ENCODE measurements at regions not wholly inside any gene's neighbourhood (a gene's known extent, or its start where the extent isn't known, plus 50 kb on each side); places are given as distances from the start of the nearest gene placed in this dataset.
"Not testable (repeated sequence)": the region's sequence is repeated elsewhere in the genome, so short reads cannot be mapped to it uniquely, and the experiment has no call there.

DNA sequence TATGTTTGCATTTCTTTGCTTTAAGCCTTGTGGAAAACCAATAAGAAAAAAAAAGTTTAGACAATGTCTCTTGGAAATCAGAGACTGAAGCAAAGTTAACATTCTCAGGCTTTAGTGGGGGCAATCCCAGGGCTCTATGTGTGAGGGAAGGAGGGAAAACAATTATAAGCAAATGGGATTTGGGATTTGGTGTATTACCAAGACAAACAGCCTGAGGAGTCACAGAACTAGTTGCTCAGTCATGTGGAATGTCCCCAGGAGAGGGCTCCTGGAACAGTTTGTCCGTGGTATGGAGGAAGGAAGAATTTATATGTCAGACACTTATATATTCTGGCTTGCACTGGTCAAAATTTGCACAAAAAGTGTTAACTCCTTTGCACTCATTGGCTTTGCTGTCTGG is 562.9 kb upstream of the TPK1 start:
- no peaks in the 10 kb centered on the region for H3K36me3 ChIP-seq
- no peak overlapping the region for H3K4me3 ChIP-seq (ENCODE audit: low read depth, low read length)
- TF ChIP-seq, protein P1, sequence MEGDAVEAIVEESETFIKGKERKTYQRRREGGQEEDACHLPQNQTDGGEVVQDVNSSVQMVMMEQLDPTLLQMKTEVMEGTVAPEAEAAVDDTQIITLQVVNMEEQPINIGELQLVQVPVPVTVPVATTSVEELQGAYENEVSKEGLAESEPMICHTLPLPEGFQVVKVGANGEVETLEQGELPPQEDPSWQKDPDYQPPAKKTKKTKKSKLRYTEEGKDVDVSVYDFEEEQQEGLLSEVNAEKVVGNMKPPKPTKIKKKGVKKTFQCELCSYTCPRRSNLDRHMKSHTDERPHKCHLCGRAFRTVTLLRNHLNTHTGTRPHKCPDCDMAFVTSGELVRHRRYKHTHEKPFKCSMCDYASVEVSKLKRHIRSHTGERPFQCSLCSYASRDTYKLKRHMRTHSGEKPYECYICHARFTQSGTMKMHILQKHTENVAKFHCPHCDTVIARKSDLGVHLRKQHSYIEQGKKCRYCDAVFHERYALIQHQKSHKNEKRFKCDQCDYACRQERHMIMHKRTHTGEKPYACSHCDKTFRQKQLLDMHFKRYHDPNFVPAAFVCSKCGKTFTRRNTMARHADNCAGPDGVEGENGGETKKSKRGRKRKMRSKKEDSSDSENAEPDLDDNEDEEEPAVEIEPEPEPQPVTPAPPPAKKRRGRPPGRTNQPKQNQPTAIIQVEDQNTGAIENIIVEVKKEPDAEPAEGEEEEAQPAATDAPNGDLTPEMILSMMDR (IDR thresholded peaks at IDR 0.05; ENCODE audit: low read depth, low read length), result no peak
- no peaks in the 10 kb centered on the region for H3K9me3 ChIP-seq (ENCODE audit: severe bottlenecking)
- H3K27me3 ChIP-seq (ENCODE audit: insufficient read depth, low read depth, severe bottlenecking), result no peaks in the 10 kb centered on the region
- no peak overlapping the region for H3K27ac ChIP-seq
- no peak for DNase-seq

DNA sequence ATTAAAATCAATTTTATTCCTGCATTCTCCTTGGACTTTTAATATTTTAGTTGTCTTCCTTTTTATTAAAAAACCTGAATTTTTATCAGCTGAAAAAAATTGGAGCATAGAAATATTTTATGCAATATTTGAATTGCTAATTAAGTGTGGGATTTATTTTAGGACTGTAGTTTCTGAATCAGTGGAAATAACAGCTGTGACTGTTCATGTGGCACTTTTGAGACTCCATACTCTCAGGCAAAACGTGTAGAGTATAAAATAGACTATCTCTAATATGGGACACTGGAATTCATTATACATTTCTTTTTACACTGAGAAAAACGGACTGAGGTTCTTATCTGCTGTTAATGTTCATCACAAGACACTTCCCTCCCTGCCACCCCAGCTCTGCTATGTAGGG is 558.3 kb upstream of the TPK1 start:
- Histone ChIP-seq H3K27ac (no peak overlapping the region), H3K36me3 (no peaks in the 10 kb centered on the region), H3K27me3 (ENCODE audit: insufficient read depth, low read depth, severe bottlenecking) (no peaks in the 10 kb centered on the region), H3K4me3 (ENCODE audit: low read depth, low read length) (no peak overlapping the region), H3K9me3 (ENCODE audit: severe bottlenecking) (no peaks in the 10 kb centered on the region)
- DNase-seq, result no peak
- TF ChIP-seq, protein P1 (IDR thresholded peaks at IDR 0.05; ENCODE audit: low read depth, low read length), result no peak

DNA sequence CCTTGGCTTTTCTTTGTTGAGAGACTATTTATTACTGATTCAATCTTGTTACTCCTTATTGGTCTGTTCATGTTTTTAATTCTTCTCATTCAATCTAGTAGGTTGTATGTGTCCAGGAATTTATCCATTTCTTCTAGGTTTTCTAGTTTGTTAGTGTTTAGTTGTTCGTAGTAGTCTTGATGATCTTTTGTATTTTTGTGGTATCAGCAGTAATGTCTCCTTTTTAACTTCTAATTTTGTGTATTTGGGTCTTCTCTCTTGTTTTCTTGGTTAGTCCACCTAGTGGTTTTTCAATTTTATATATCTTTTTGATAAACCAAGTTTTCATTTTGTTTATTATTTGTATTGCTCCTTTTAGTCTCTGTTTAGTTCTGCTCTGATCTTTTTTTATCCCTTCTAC is 546.9 kb upstream of the TPK1 start:
- TF ChIP-seq, protein P1 (IDR thresholded peaks at IDR 0.05; ENCODE audit: low read depth, low read length), result no peak
- H3K4me3 ChIP-seq (ENCODE audit: low read depth, low read length), result no peak overlapping the region
- no peaks in the 10 kb centered on the region for H3K36me3 ChIP-seq
- no peaks in the 10 kb centered on the region for H3K9me3 ChIP-seq (ENCODE audit: severe bottlenecking)
- no peak overlapping the region for H3K27ac ChIP-seq
- DNase-seq, result no peak
- no peaks in the 10 kb centered on the region for H3K27me3 ChIP-seq (ENCODE audit: insufficient read depth, low read depth, severe bottlenecking)

DNA sequence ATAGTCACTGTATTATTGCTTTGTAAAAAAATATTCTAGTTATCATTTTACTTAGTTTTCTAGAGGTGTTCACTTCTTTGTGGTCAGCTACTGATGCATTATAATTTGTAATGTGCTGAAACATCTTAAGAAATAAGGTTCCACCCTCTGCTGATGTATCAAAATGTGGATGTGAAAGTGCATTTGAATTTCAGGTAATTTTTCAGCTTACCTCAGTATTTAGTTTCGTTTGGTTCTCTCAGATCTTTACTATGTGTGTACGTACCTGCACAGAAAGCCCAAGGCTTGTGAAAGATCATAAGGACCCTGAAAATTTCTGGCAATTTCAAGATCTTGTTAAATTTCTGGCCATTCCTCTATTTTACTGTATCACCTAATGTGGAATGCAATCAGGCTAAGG is 542.3 kb upstream of the TPK1 start:
- no peak overlapping the region for H3K4me3 ChIP-seq (ENCODE audit: low read depth, low read length)
- H3K9me3 ChIP-seq (ENCODE audit: severe bottlenecking), result no peaks in the 10 kb centered on the region
- no peak for DNase-seq
- no peaks in the 10 kb centered on the region for H3K36me3 ChIP-seq
- H3K27ac ChIP-seq, result no peak overlapping the region
- TF ChIP-seq, protein P1 (IDR thresholded peaks at IDR 0.05; ENCODE audit: low read depth, low read length), result no peak
- H3K27me3 ChIP-seq (ENCODE audit: insufficient read depth, low read depth, severe bottlenecking), result no peaks in the 10 kb centered on the region

GRCh38 chr7:145360511-145361100 is 524.8 kb upstream of the TPK1 start:
- DNase-seq, result no peak
- H3K27me3 ChIP-seq (ENCODE audit: insufficient read depth, low read depth, severe bottlenecking), result no peaks in the 10 kb centered on the region
- TF ChIP-seq, protein P1 (IDR thresholded peaks at IDR 0.05; ENCODE audit: low read depth, low read length), result no peak
- H3K4me3 ChIP-seq (ENCODE audit: low read depth, low read length), result no peak overlapping the region
- H3K9me3 ChIP-seq (ENCODE audit: severe bottlenecking), result no peaks in the 10 kb centered on the region
- no peak overlapping the region for H3K27ac ChIP-seq
- H3K36me3 ChIP-seq, result no peaks in the 10 kb centered on the region

DNA sequence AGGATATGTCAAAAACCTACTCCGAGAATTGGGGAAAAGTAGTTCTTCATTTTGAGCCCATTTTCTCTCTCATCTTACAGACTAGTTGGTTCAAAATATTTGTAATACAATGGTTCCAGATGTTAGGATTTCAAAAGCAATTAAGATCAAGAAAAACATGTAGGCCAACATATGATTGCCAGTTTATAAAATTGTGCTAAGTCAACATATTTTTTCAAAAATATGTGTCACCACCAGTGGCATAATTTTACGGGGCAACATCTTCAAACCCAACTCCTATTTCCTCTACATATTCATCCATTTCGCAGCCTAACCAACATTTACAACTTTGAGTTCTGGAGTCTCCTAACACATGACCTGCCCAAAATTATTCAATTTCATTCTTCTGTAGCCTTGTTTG is 514.5 kb upstream of the TPK1 start:
- Histone ChIP-seq H3K27ac (no peak overlapping the region), H3K27me3 (ENCODE audit: insufficient read depth, low read depth, severe bottlenecking) (no peaks in the 10 kb centered on the region), H3K4me3 (ENCODE audit: low read depth, low read length) (no peak overlapping the region), H3K36me3 (no peaks in the 10 kb centered on the region), H3K9me3 (ENCODE audit: severe bottlenecking) (no peaks in the 10 kb centered on the region)
- DNase-seq, result no peak
- TF ChIP-seq, protein P1 (IDR thresholded peaks at IDR 0.05; ENCODE audit: low read depth, low read length), result no peak

- H3K4me3 ChIP-seq (ENCODE audit: low read depth, low read length); H3K36me3 ChIP-seq; H3K27ac ChIP-seq; DNase-seq; H3K9me3 ChIP-seq (ENCODE audit: severe bottlenecking); H3K27me3 ChIP-seq (ENCODE audit: insufficient read depth, low read depth, severe bottlenecking): not testable (repeated sequence)
Measured at GRCh38 chr7:145349452-145349851, 513.6 kb upstream of the TPK1 start.

Measured in WERI-Rb-1 (cell line).